A549 (cell line): ENCODE measurements at regions not wholly inside any gene's neighbourhood (a gene's known extent, or its start where the extent isn't known, plus 50 kb on each side); places are given as distances from the start of the nearest gene placed in this dataset.

Experiments
- ELK1 ChIP-seq: fragments of 150-350 bp; IDR thresholded peaks from 2 replicates; pipeline ENCODE4 v1.6.1; 2014; ENCODE audit warnings: low read depth, mild to moderate bottlenecking, low read length
- JUNB ChIP-seq: fragments of >200 bp; sonication (Bioruptor Twin); formaldehyde crosslinking; IDR thresholded peaks from 2 replicates; pipeline ENCODE4 v1.6.1; 2016
- MYC ChIP-seq: IDR thresholded peaks from 2 replicates; pipeline ENCODE4 v1.6.1; 2012; ENCODE audit warnings: mild to moderate bottlenecking, inconsistent platforms, low read length, improper control_type of control experiment, borderline replicate concordance
- POLR2A ChIP-seq: IDR thresholded peaks from 2 replicates; pipeline ENCODE4 v1.6.1; 2012; ENCODE audit warnings: mild to moderate bottlenecking, low read length
- RAD21 ChIP-seq, 2 experiments: fragments of >200 bp in 1 of 2; sonication (Bioruptor Twin) in 1 of 2; formaldehyde crosslinking in 1 of 2; IDR thresholded peaks in 1 of 2; conservative IDR thresholded peaks in 1 of 2; 2 replicates in 1 of 2; 3 replicates in 1 of 2; pipeline ENCODE4 v1.6.1; 2012 to 2018; ENCODE audit warnings: inconsistent platforms in 1 of 2
- SMC3 ChIP-seq: fragments of >200 bp; sonication (Bioruptor Twin); formaldehyde crosslinking; IDR thresholded peaks from 3 replicates; pipeline ENCODE4 v1.6.1; 2018; ENCODE audit warnings: inconsistent platforms
- SREBF2 ChIP-seq: fragments of 450-650 bp; IDR thresholded peaks from 2 replicates; pipeline ENCODE4 v1.6.1; 2014; ENCODE audit warnings: mild to moderate bottlenecking, moderate library complexity
- TF ChIP-seq, protein P1 (sequence below): fragments of >200 bp; sonication (Bioruptor Twin); formaldehyde crosslinking; IDR thresholded peaks from 3 replicates; pipeline ENCODE4 v1.5.1; 2016

GRCh38 chr16:27627136-27627535 lies 77.2 kb downstream of the KATNIP start:
- TF ChIP-seq ELK1 (no peak), POLR2A (no peak), SREBF2 (no peak), JUNB (no peak), SMC3 (no peak), RAD21 (conservative IDR thresholded peaks at IDR 0.05 in 1 of 2, IDR thresholded peaks at IDR 0.05 in 1 of 2) (no peak), MYC (no peak)
- TF ChIP-seq, protein P1, sequence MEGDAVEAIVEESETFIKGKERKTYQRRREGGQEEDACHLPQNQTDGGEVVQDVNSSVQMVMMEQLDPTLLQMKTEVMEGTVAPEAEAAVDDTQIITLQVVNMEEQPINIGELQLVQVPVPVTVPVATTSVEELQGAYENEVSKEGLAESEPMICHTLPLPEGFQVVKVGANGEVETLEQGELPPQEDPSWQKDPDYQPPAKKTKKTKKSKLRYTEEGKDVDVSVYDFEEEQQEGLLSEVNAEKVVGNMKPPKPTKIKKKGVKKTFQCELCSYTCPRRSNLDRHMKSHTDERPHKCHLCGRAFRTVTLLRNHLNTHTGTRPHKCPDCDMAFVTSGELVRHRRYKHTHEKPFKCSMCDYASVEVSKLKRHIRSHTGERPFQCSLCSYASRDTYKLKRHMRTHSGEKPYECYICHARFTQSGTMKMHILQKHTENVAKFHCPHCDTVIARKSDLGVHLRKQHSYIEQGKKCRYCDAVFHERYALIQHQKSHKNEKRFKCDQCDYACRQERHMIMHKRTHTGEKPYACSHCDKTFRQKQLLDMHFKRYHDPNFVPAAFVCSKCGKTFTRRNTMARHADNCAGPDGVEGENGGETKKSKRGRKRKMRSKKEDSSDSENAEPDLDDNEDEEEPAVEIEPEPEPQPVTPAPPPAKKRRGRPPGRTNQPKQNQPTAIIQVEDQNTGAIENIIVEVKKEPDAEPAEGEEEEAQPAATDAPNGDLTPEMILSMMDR, result no peak
